HG03159 (cell line): ENCODE measurements at regions not wholly inside any gene's neighbourhood (a gene's known extent, or its start where the extent isn't known, plus 50 kb on each side); places are given as distances from the start of the nearest gene placed in this dataset.

Experiments
- ATAC-seq: cut with Tn5 transposase; IDR thresholded peaks from one replicate; pipeline ENCODE4 v1.9.1; 2021; ENCODE audit warnings: mild to moderate bottlenecking, moderate library complexity; ENCODE audit not compliant: unreplicated experiment

- ATAC-seq, result no peak
These were observed 91.0 kb upstream of the KCNA3 start for GRCh38 chr1:110765640-110766335.

- no peak for ATAC-seq
These were observed 88.4 kb upstream of the KCNA3 start for GRCh38 chr1:110763149-110763548.

- ATAC-seq, result no peak
These were observed 85.6 kb upstream of the KCNA3 start for GRCh38 chr1:110760321-110760720.

- no peak for ATAC-seq
These were observed 81.8 kb upstream of the KCNA3 start for GRCh38 chr1:110756506-110756905.

- ATAC-seq, result no peak
These were observed 78.4 kb upstream of the KCNA3 start for GRCh38 chr1:110752941-110753725.

- no peak for ATAC-seq
These were observed 75.8 kb upstream of the KCNA3 start for GRCh38 chr1:110750562-110750961.

- no peak for ATAC-seq
These were observed 75.2 kb upstream of the KCNA3 start for GRCh38 chr1:110749960-110750359.

GRCh38 chr1:110746644-110747259 lies 72.0 kb upstream of the KCNA3 start:
- no peak for ATAC-seq

- no peak for ATAC-seq
These were observed 68.7 kb upstream of the KCNA3 start for GRCh38 chr1:110743397-110743796.

GRCh38 chr1:110736900-110737605 lies 62.3 kb upstream of the KCNA3 start:
- ATAC-seq, result no peak

GRCh38 chr1:110734133-110734680 lies 59.5 kb upstream of the KCNA3 start:
- ATAC-seq, result no peak

GRCh38 chr1:110731529-110731928 lies 56.8 kb upstream of the KCNA3 start:
- ATAC-seq, result no peak

- no peak for ATAC-seq
These were observed 53.8 kb upstream of the KCNA3 start for GRCh38 chr1:110728388-110729001.

- ATAC-seq, result peak; percentile 3
These were observed 52.5 kb upstream of the KCNA3 start for GRCh38 chr1:110727246-110727645.

- peak; percentile 90 for ATAC-seq
These were observed 52.0 kb upstream of the KCNA3 start for GRCh38 chr1:110726755-110727154.
